KMS-11 (cell line): ENCODE measurements at regions not wholly inside any gene's neighbourhood (a gene's known extent, or its start where the extent isn't known, plus 50 kb on each side); places are given as distances from the start of the nearest gene placed in this dataset.

Experiments used
- H2AFZ ChIP-seq: fragments of 200-600 bp; sonication (generic); 2 replicates; pipeline ENCODE4 v1.6.1; 2016; ENCODE audit warnings: antibody characterized with exemption, mixed run types, low read depth
- H3K27ac ChIP-seq: fragments of 200-600 bp; sonication (generic); 2 replicates; pipeline ENCODE4 v1.6.1; 2016; ENCODE audit warnings: mild to moderate bottlenecking, mixed run types
- H3K27me3 ChIP-seq: fragments of 200-600 bp; sonication (generic); 2 replicates; pipeline ENCODE4 v1.6.1; 2017; ENCODE audit warnings: mild to moderate bottlenecking, low read depth, mixed run types, moderate library complexity; ENCODE audit not compliant: insufficient read depth
- H3K36me3 ChIP-seq: fragments of 200-600 bp; sonication (generic); 2 replicates; pipeline ENCODE4 v1.6.1; 2017; ENCODE audit warnings: mild to moderate bottlenecking, mixed run types; ENCODE audit not compliant: insufficient read depth
- H3K4me1 ChIP-seq: fragments of 200-600 bp; sonication (generic); 2 replicates; pipeline ENCODE4 v1.6.1; 2016; ENCODE audit warnings: mild to moderate bottlenecking, low read depth, mixed run types; ENCODE audit not compliant: poor library complexity, severe bottlenecking
- H3K4me2 ChIP-seq: fragments of 200-600 bp; sonication (generic); 2 replicates; pipeline ENCODE4 v1.7.0; 2016; ENCODE audit warnings: mild to moderate bottlenecking, mixed run types
- H3K4me3 ChIP-seq: fragments of 200-600 bp; sonication (generic); IDR thresholded peaks from 2 replicates; pipeline ENCODE4 v1.6.1; 2017; ENCODE audit warnings: low read depth, low read length, mixed read lengths; ENCODE audit not compliant: insufficient read depth
- H3K79me2 ChIP-seq: fragments of 200-600 bp; sonication (generic); 2 replicates; pipeline ENCODE4 v1.6.1; 2016; ENCODE audit warnings: low read depth, mixed run types; ENCODE audit not compliant: insufficient read depth
- H3K9ac ChIP-seq: fragments of 200-600 bp; sonication (generic); 2 replicates; pipeline ENCODE4 v1.6.1; 2016; ENCODE audit warnings: mild to moderate bottlenecking, mixed run types
- H4K20me1 ChIP-seq: fragments of 200-600 bp; sonication (generic); 2 replicates; pipeline ENCODE4 v1.6.1; 2016; ENCODE audit warnings: mild to moderate bottlenecking, mixed run types; ENCODE audit not compliant: insufficient read depth
- TF ChIP-seq, protein P1 (sequence below): fragments of 200-600 bp; sonication (generic); conservative IDR thresholded peaks from 2 replicates; pipeline ENCODE4 v1.6.1; 2017; ENCODE audit warnings: low read depth, mild to moderate bottlenecking, antibody characterized with exemption, low read length, moderate library complexity, mixed read lengths

DNA sequence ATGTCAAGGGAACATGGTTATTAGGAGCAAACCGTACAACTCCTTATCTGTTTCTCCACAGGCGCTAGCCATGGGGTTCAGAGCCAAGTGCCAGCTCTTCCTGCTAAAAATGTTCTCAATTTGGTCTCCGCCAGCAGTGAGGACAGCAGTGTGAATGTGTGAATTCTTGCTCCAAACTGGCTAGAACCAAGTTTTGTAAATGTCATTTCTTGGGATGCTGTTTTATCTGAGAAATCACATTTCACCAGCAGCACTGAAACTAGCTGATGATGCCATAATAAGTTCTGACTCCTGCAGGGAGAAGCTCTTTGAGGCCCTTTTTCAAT lies 140.6 kb upstream of the LGALSL start:
- Histone ChIP-seq H2AFZ (no peak overlapping the region), H3K27me3 (no peaks in the 10 kb centered on the region), H3K27ac (no peak overlapping the region), H4K20me1 (no peaks in the 10 kb centered on the region), H3K4me2 (peak overlapping the region; percentile 25; the same call in 1 of the 2 replicates), H3K79me2 (no peaks in the 10 kb centered on the region), H3K9ac (no peak overlapping the region), H3K36me3 (no peaks in the 10 kb centered on the region), H3K4me1 (peaks cover 13% of the 10 kb centered on the region), H3K4me3 (no peak overlapping the region)
- TF ChIP-seq, protein P1, sequence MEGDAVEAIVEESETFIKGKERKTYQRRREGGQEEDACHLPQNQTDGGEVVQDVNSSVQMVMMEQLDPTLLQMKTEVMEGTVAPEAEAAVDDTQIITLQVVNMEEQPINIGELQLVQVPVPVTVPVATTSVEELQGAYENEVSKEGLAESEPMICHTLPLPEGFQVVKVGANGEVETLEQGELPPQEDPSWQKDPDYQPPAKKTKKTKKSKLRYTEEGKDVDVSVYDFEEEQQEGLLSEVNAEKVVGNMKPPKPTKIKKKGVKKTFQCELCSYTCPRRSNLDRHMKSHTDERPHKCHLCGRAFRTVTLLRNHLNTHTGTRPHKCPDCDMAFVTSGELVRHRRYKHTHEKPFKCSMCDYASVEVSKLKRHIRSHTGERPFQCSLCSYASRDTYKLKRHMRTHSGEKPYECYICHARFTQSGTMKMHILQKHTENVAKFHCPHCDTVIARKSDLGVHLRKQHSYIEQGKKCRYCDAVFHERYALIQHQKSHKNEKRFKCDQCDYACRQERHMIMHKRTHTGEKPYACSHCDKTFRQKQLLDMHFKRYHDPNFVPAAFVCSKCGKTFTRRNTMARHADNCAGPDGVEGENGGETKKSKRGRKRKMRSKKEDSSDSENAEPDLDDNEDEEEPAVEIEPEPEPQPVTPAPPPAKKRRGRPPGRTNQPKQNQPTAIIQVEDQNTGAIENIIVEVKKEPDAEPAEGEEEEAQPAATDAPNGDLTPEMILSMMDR: no peak

DNA sequence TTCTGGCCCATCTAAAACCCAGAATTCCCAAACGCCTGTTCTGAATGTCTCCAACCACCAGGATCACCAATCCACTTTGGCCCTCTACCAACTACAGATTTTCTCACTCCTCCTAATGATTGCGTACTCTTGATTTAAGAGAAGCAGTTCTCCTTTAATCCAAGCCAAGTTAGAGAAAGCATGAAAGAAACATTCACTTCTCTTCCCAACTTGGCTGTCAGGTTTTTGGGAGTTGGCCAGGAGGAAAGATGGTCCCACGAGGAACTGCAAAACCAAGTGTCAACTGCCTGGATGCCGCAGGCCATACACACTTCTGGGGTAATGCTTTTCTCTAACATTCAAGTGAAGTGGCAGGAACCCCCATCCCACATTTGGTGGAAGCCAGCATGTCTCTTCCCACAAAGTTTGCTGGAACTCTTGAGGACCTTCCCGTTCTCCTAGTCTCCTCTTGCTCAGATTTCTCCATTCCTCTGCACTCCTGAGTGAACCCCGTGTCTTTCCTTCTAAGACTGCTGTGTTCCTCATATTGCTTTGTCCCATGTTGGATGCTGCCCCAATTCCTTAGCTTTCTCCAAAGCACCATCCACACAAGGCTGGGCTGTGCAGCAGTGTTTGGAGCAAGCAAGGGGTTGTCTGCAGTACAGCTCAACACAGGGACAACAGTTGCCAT lies 138.5 kb upstream of the LGALSL start:
- H3K4me3 ChIP-seq: no peak overlapping the region
- peaks cover 13% of the 10 kb centered on the region for H3K4me1 ChIP-seq

DNA sequence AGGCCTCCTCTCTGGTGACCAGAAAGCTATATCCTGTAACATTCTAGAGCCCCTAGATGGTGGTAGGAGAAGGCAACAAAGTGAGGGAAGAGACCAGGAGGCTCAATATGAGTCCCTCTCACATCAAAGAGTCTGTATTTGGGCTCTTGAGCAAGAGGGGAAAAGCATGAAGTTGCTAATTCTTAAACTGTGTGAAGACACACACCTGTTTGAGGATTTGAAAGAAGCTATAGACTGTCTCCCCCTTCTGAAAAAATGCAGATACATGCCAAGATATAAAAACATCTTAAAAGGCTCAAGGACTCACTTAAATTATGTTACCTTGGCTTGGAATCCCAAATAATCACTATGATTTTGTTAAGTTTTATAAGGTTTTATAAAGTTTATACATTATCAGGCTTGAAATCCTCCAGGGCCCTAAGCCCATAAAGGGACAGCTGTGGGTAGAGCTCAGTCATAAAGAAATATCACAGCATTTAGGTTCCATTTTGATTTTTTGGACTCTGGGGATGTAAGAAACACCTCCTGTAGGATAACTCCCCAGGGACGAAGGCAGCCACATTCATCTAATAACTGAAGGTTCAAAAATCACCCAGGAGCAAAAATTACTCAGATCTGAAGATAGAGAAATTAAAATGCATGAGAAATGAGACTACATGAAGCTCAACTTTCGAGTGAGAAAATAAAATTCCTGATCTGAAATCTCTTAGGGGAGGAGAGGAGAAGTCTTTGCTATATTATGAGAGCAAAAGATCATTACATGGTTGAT lies 136.1 kb upstream of the LGALSL start:
- H3K4me2 ChIP-seq: no peak overlapping the region
- H2AFZ ChIP-seq: no peak overlapping the region

More for the DNA sequence above, 138.5 kb upstream of the LGALSL start:
- Histone ChIP-seq H3K79me2 (no peaks in the 10 kb centered on the region), H4K20me1 (no peaks in the 10 kb centered on the region), H3K27me3 (no peaks in the 10 kb centered on the region), H3K4me2 (no peak overlapping the region), H3K27ac (no peak overlapping the region), H2AFZ (no peak overlapping the region), H3K36me3 (no peaks in the 10 kb centered on the region), H3K9ac (no peak overlapping the region)
- TF ChIP-seq, protein P1: no peak

DNA sequence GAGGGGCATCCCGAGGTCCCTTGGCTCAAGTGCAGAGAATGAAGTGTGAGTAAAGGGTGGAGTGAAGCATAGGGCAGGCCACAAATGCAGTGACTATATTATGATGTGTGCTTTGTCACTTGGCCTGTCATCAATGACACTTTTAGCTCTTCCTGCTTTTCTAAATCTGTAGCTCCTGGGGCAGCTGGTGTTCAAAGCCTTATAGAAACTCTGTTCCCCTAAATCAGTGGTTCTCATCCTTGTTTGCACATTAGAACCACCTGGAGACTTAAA lies 135.6 kb upstream of the LGALSL start:
- Histone ChIP-seq H3K27me3 (no peaks in the 10 kb centered on the region), H3K36me3 (no peaks in the 10 kb centered on the region), H3K79me2 (no peaks in the 10 kb centered on the region), H3K4me2 (no peak overlapping the region), H3K4me1 (peaks cover 9% of the 10 kb centered on the region), H3K4me3 (no peak overlapping the region), H2AFZ (no peak overlapping the region), H4K20me1 (no peaks in the 10 kb centered on the region), H3K27ac (no peak overlapping the region), H3K9ac (no peak overlapping the region)
- TF ChIP-seq, protein P1: no peak

More for the DNA sequence above, 136.1 kb upstream of the LGALSL start:
- H3K27me3 ChIP-seq: no peaks in the 10 kb centered on the region
- H3K27ac ChIP-seq: no peak overlapping the region
- TF ChIP-seq, protein P1: no peak
- H3K9ac ChIP-seq: no peak overlapping the region
- H3K79me2 ChIP-seq: no peaks in the 10 kb centered on the region
- H3K4me1 ChIP-seq: peaks cover 13% of the 10 kb centered on the region
- H4K20me1 ChIP-seq: no peaks in the 10 kb centered on the region
- no peak overlapping the region for H3K4me3 ChIP-seq
- H3K36me3 ChIP-seq: no peaks in the 10 kb centered on the region
